Neural cell (in vitro differentiated cells): ENCODE measurements at regions not wholly inside any gene's neighbourhood (a gene's known extent, or its start where the extent isn't known, plus 50 kb on each side); places are given as distances from the start of the nearest gene placed in this dataset.

Experiments
- H2AFZ ChIP-seq: fragments of 200-600, 300-800 bp; sonication (generic), shearing (Covaris generic); 2 replicates; pipeline ENCODE4 v1.6.0; 2014; ENCODE audit warnings: low read depth, mild to moderate bottlenecking, antibody characterized with exemption, low read length, moderate library complexity
- H3F3A ChIP-seq: fragments of 200-600 bp; shearing (Covaris generic); 2 replicates; pipeline ENCODE4 v1.6.1; 2016; ENCODE audit warnings: mild to moderate bottlenecking, moderate library complexity, mixed read lengths, antibody characterized with exemption, low read length; ENCODE audit not compliant: insufficient read depth, poor library complexity, severe bottlenecking
- H3K27ac ChIP-seq: fragments of 200-600, 300-800 bp; sonication (generic), shearing (Covaris generic); 2 replicates; pipeline ENCODE4 v1.5.1; 2014; ENCODE audit warnings: mild to moderate bottlenecking, low read length, moderate library complexity
- H3K27me3 ChIP-seq: fragments of 300-800, 200-600 bp; sonication (generic), shearing (Covaris generic); 2 replicates; pipeline ENCODE4 v1.6.0; 2014; ENCODE audit warnings: mild to moderate bottlenecking, low read depth, low read length, moderate library complexity; ENCODE audit not compliant: insufficient read depth
- H3K36me3 ChIP-seq: fragments of 300-800, 200-600 bp; sonication (generic), shearing (Covaris generic); 2 replicates; pipeline ENCODE4 v1.5.1; 2014; ENCODE audit warnings: mild to moderate bottlenecking, antibody characterized with exemption, low read length, moderate library complexity; ENCODE audit not compliant: insufficient read depth
- H3K4me2 ChIP-seq: fragments of 300-800, 200-600 bp; sonication (generic), shearing (Covaris generic); 2 replicates; pipeline ENCODE4 v1.6.0; 2014; ENCODE audit warnings: mild to moderate bottlenecking, low read length
- H3K4me3 ChIP-seq: fragments of 300-800, 200-600 bp; sonication (generic), shearing (Covaris generic); 2 replicates; pipeline ENCODE4 v1.5.1; 2014; ENCODE audit warnings: mild to moderate bottlenecking, low read length, moderate library complexity
- H3K79me2 ChIP-seq: fragments of 200-600 bp; shearing (Covaris generic); replicated peaks from 2 replicates; pipeline ENCODE4 v1.6.0; 2014; ENCODE audit warnings: mild to moderate bottlenecking, low read length, moderate library complexity; ENCODE audit not compliant: insufficient read depth
- H3K9ac ChIP-seq: fragments of 300-800, 200-600 bp; sonication (generic), shearing (Covaris generic); 2 replicates; pipeline ENCODE4 v1.6.1; 2016; ENCODE audit warnings: mild to moderate bottlenecking, low read length, mixed read lengths
- H3K9me2 ChIP-seq: fragments of 200-600 bp; shearing (Covaris generic); 2 replicates; pipeline ENCODE4 v1.6.1; 2016; ENCODE audit warnings: mild to moderate bottlenecking, low read length, mixed read lengths; ENCODE audit not compliant: insufficient read depth
- H3K9me3 ChIP-seq: fragments of 200-600, 300-800 bp; sonication (generic), shearing (Covaris generic); 2 replicates; pipeline ENCODE4 v1.6.1; 2016; ENCODE audit warnings: mild to moderate bottlenecking, mixed run types, low read length, moderate library complexity, mixed read lengths
- H4K20me1 ChIP-seq: fragments of 200-600 bp; shearing (Covaris generic); 2 replicates; pipeline ENCODE4 v1.6.1; 2016; ENCODE audit warnings: mild to moderate bottlenecking, mixed run types; ENCODE audit not compliant: insufficient read depth
- EP300 ChIP-seq: fragments of 450-650 bp; conservative IDR thresholded peaks from 2 replicates; pipeline ENCODE4 v1.6.1; 2014; ENCODE audit warnings: antibody characterized with exemption, mild to moderate bottlenecking, moderate library complexity; ENCODE audit not compliant: poor library complexity, severe bottlenecking
- EZH2 ChIP-seq: fragments of 200-600, 300-800 bp; shearing (Covaris generic), sonication (generic); IDR thresholded peaks from 2 replicates; pipeline ENCODE4 v1.6.1; 2014; ENCODE audit warnings: antibody characterized with exemption, low read length, borderline replicate concordance, mild to moderate bottlenecking; ENCODE audit not compliant: insufficient read depth, poor library complexity, severe bottlenecking
- MXI1 ChIP-seq: fragments of 450-650 bp; conservative IDR thresholded peaks from 2 replicates; pipeline ENCODE4 v1.6.1; 2014; ENCODE audit warnings: antibody characterized with exemption, mild to moderate bottlenecking; ENCODE audit not compliant: poor library complexity, severe bottlenecking
- POLR2AphosphoS5 ChIP-seq: IDR thresholded peaks from 2 replicates; pipeline ENCODE4 v1.6.1; 2012
- RAD21 ChIP-seq: fragments of 450-650 bp; conservative IDR thresholded peaks from 2 replicates; pipeline ENCODE4 v1.6.1; 2014; ENCODE audit warnings: antibody characterized with exemption, mild to moderate bottlenecking, moderate library complexity
- SMC3 ChIP-seq: fragments of 450-650 bp; conservative IDR thresholded peaks from 2 replicates; pipeline ENCODE4 v1.6.1; 2014; ENCODE audit warnings: antibody characterized with exemption, mild to moderate bottlenecking, moderate library complexity; ENCODE audit not compliant: poor library complexity
- TAF1 ChIP-seq: IDR thresholded peaks from 2 replicates; pipeline ENCODE4 v1.6.1; 2012; ENCODE audit warnings: low read depth
- TF ChIP-seq, protein P1 (sequence below): IDR thresholded peaks from 2 replicates; pipeline ENCODE4 v1.6.1; 2012; ENCODE audit warnings: borderline replicate concordance
- TF ChIP-seq, protein P2 (sequence below): fragments of 450-650 bp; IDR thresholded peaks from 2 replicates; pipeline ENCODE4 v1.5.1; 2014; ENCODE audit warnings: antibody characterized with exemption, mild to moderate bottlenecking, moderate library complexity; ENCODE audit not compliant: poor library complexity, severe bottlenecking

DNA sequence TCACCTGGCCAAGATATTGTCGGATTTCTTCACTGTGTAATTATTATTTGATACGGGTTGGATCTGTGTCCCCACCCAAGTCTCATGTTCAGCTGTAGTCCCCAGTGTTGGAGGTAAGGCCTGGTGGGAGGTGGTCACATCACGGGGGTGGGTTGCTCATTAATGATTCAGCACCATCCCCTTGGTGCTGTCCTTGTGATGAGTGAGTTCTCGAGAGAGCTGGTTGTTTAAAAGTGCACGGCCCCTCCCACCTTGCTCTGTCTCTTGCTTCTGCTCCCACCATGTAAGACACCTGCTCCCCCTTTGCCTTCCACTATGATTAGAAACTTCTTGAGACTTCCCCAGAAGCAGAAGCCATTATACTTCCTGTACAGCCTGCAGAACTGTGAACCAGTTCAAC lies 173.9 kb upstream of the PMEPA1 start:
- H3K36me3 ChIP-seq, result no peaks in the 10 kb centered on the region
- no peaks in the 10 kb centered on the region for H3K27me3 ChIP-seq
- no peak overlapping the region for H3K27ac ChIP-seq
- H3K4me2 ChIP-seq, result no peak overlapping the region
- H3K79me2 ChIP-seq, result no peaks in the 10 kb centered on the region
- H3K4me3 ChIP-seq, result no peak overlapping the region
- no peaks in the 10 kb centered on the region for H3F3A ChIP-seq
- no peak overlapping the region for H3K9ac ChIP-seq
- H3K9me2 ChIP-seq, result no peaks in the 10 kb centered on the region
- no peaks in the 10 kb centered on the region for H4K20me1 ChIP-seq
- H2AFZ ChIP-seq, result no peak overlapping the region
- TF ChIP-seq, protein P1, sequence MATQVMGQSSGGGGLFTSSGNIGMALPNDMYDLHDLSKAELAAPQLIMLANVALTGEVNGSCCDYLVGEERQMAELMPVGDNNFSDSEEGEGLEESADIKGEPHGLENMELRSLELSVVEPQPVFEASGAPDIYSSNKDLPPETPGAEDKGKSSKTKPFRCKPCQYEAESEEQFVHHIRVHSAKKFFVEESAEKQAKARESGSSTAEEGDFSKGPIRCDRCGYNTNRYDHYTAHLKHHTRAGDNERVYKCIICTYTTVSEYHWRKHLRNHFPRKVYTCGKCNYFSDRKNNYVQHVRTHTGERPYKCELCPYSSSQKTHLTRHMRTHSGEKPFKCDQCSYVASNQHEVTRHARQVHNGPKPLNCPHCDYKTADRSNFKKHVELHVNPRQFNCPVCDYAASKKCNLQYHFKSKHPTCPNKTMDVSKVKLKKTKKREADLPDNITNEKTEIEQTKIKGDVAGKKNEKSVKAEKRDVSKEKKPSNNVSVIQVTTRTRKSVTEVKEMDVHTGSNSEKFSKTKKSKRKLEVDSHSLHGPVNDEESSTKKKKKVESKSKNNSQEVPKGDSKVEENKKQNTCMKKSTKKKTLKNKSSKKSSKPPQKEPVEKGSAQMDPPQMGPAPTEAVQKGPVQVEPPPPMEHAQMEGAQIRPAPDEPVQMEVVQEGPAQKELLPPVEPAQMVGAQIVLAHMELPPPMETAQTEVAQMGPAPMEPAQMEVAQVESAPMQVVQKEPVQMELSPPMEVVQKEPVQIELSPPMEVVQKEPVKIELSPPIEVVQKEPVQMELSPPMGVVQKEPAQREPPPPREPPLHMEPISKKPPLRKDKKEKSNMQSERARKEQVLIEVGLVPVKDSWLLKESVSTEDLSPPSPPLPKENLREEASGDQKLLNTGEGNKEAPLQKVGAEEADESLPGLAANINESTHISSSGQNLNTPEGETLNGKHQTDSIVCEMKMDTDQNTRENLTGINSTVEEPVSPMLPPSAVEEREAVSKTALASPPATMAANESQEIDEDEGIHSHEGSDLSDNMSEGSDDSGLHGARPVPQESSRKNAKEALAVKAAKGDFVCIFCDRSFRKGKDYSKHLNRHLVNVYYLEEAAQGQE, result no peak
- TF ChIP-seq MXI1, result no peak
- no peak for TF ChIP-seq POLR2AphosphoS5
- TF ChIP-seq RAD21, result no peak
- no peak for TF ChIP-seq EZH2
- no peak for TF ChIP-seq EP300
- TF ChIP-seq SMC3, result no peak
- TF ChIP-seq TAF1, result no peak
- TF ChIP-seq, protein P2, sequence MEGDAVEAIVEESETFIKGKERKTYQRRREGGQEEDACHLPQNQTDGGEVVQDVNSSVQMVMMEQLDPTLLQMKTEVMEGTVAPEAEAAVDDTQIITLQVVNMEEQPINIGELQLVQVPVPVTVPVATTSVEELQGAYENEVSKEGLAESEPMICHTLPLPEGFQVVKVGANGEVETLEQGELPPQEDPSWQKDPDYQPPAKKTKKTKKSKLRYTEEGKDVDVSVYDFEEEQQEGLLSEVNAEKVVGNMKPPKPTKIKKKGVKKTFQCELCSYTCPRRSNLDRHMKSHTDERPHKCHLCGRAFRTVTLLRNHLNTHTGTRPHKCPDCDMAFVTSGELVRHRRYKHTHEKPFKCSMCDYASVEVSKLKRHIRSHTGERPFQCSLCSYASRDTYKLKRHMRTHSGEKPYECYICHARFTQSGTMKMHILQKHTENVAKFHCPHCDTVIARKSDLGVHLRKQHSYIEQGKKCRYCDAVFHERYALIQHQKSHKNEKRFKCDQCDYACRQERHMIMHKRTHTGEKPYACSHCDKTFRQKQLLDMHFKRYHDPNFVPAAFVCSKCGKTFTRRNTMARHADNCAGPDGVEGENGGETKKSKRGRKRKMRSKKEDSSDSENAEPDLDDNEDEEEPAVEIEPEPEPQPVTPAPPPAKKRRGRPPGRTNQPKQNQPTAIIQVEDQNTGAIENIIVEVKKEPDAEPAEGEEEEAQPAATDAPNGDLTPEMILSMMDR, result no peak
- no peaks in the 10 kb centered on the region for H3K9me3 ChIP-seq

DNA sequence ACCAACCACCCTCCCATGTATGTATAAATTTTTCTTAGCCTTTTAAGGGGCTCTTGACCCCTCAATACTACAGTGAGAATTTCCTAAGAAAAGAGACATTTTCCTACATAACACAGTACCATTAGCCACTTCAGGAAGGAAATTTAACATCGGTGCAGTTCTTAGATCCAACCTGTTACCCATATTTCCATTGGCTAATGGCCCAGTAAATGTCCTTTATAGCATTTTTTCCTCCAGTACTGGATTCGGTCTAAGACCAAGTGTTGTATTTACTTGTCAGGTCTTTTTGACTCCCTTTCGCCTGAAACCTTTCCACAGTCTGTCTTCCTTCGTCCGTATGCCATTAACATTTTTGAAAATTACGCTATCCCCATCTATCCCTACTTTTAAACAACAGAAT lies 173.4 kb upstream of the PMEPA1 start:
- no peaks in the 10 kb centered on the region for H3K79me2 ChIP-seq
- no peaks in the 10 kb centered on the region for H3F3A ChIP-seq
- no peak overlapping the region for H3K9ac ChIP-seq
- TF ChIP-seq MXI1 (no peak), POLR2AphosphoS5 (no peak), EP300 (no peak), RAD21 (no peak), EZH2 (no peak), TAF1 (no peak), SMC3 (no peak)
- TF ChIP-seq, protein P1, result no peak
- TF ChIP-seq, protein P2, result no peak
- H3K27ac ChIP-seq, result no peak overlapping the region
- H3K9me3 ChIP-seq, result no peaks in the 10 kb centered on the region
- no peaks in the 10 kb centered on the region for H3K9me2 ChIP-seq
- H4K20me1 ChIP-seq, result no peaks in the 10 kb centered on the region
- no peaks in the 10 kb centered on the region for H3K36me3 ChIP-seq
- H2AFZ ChIP-seq, result no peak overlapping the region
- H3K4me2 ChIP-seq, result no peak overlapping the region
- H3K27me3 ChIP-seq, result no peaks in the 10 kb centered on the region
- H3K4me3 ChIP-seq, result no peak overlapping the region
